ENCODE measurements at regions not wholly inside any gene's neighbourhood (a gene's known extent, or its start where the extent isn't known, plus 50 kb on each side); places are given as distances from the start of the nearest gene placed in this dataset.

DNA sequence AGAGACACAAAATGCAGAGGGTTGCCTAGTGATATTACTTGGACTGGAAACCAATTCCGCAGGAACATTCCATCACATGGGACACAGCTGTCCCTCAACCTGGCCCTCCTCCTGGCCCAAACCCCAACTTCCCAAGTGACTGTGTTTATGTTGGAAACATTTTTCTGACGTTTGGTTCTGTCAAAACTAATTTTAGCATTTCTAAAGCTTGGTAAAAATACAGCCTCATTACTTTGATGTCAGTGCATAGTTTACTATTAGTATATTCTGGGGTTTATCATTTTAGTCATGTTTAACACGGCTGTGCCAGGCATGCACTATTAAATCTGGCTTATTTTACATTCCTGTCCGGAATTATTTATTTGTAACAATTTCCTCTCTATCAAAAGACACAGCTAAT, 69.9 kb downstream of the GLI2 start:
- Histone ChIP-seq H3K9ac (ENCODE audit: low read length) (no peak overlapping the region), H3K79me2 (ENCODE audit: insufficient read depth, low read length) (no peaks in the 10 kb centered on the region), H4K20me1 (ENCODE audit: insufficient read depth) (no peaks in the 10 kb centered on the region), H3K4me2 (ENCODE audit: low read length) (no peak overlapping the region), H2AFZ (ENCODE audit: low read depth, low read length, poor library complexity, severe bottlenecking) (no peak overlapping the region), H3K4me3 (replicated peaks in 1 of 2; ENCODE audit: low read depth in 1 of 2, low read length in 2 of 2) (no peak overlapping the region), H3K9me3 (ENCODE audit: control insufficient read depth in 1 of 2, insufficient read depth in 1 of 2, low read depth in 1 of 2, low read length in 2 of 2) (no peaks in the 10 kb centered on the region), H3K9me2 (ENCODE audit: insufficient read depth) (no peaks in the 10 kb centered on the region), H3K27me3 (ENCODE audit: insufficient read depth, low read length) (no peaks in the 10 kb centered on the region), H3K27ac (ENCODE audit: low read depth, low read length) (no peak overlapping the region), H3K36me3 (ENCODE audit: control insufficient read depth in 1 of 2, insufficient read depth in 2 of 2, low read length in 2 of 2) (no peaks in the 10 kb centered on the region), H3K4me1 (ENCODE audit: control insufficient read depth in 1 of 2, insufficient read depth in 2 of 2, low read length in 2 of 2) (peaks cover 0 to 6% of the 10 kb centered on the region in 2 experiments; a peak in 1 of 4 replicates)
- intact Hi-C loops (cut with micrococcal nuclease) = no loop called here
- CTCF ChIA-PET = no interaction called here
- POLR2A ChIA-PET = no interaction called here
- TF ChIP-seq, protein P1, sequence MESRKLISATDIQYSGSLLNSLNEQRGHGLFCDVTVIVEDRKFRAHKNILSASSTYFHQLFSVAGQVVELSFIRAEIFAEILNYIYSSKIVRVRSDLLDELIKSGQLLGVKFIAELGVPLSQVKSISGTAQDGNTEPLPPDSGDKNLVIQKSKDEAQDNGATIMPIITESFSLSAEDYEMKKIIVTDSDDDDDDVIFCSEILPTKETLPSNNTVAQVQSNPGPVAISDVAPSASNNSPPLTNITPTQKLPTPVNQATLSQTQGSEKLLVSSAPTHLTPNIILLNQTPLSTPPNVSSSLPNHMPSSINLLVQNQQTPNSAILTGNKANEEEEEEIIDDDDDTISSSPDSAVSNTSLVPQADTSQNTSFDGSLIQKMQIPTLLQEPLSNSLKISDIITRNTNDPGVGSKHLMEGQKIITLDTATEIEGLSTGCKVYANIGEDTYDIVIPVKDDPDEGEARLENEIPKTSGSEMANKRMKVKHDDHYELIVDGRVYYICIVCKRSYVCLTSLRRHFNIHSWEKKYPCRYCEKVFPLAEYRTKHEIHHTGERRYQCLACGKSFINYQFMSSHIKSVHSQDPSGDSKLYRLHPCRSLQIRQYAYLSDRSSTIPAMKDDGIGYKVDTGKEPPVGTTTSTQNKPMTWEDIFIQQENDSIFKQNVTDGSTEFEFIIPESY (IDR thresholded peaks at IDR 0.05; ENCODE audit: extremely low read depth, insufficient replicate concordance, low read length) = no peak
- TF ChIP-seq ZNF274 (IDR thresholded peaks at IDR 0.05; ENCODE audit: low read depth, low read length) (no peak), MAX (IDR thresholded peaks at IDR 0.05) (no peak), FOSL1 (IDR thresholded peaks at IDR 0.05; ENCODE audit: low read depth) (no peak), EGR1 (IDR thresholded peaks at IDR 0.05; ENCODE audit: low read depth) (no peak), JUND (IDR thresholded peaks at IDR 0.05) (no peak), CTCF (IDR thresholded peaks at IDR 0.05 in 2 of 3, conservative IDR thresholded peaks at IDR 0.05 in 1 of 3; ENCODE audit: borderline replicate concordance in 1 of 3, insufficient read depth in 1 of 3, low read depth in 2 of 3, low read length in 2 of 3) (no peak), YY1 (IDR thresholded peaks at IDR 0.05; ENCODE audit: extremely low read depth, insufficient replicate concordance, low read depth, low read length) (no peak), RAD21 (IDR thresholded peaks at IDR 0.05; ENCODE audit: low read depth) (no peak), ATF3 (IDR thresholded peaks at IDR 0.05) (no peak), ZFX (IDR thresholded peaks at IDR 0.05) (no peak), TCF7L2 (IDR thresholded peaks at IDR 0.05; ENCODE audit: borderline replicate concordance, extremely low read depth, insufficient read depth, insufficient read length) (no peak), ELF1 (IDR thresholded peaks at IDR 0.05; ENCODE audit: borderline replicate concordance, low read depth) (no peak), EZH2 (IDR thresholded peaks at IDR 0.05) (no peak), CEBPB (IDR thresholded peaks at IDR 0.05; ENCODE audit: low read depth) (no peak)
- TF ChIP-seq, protein P2, sequence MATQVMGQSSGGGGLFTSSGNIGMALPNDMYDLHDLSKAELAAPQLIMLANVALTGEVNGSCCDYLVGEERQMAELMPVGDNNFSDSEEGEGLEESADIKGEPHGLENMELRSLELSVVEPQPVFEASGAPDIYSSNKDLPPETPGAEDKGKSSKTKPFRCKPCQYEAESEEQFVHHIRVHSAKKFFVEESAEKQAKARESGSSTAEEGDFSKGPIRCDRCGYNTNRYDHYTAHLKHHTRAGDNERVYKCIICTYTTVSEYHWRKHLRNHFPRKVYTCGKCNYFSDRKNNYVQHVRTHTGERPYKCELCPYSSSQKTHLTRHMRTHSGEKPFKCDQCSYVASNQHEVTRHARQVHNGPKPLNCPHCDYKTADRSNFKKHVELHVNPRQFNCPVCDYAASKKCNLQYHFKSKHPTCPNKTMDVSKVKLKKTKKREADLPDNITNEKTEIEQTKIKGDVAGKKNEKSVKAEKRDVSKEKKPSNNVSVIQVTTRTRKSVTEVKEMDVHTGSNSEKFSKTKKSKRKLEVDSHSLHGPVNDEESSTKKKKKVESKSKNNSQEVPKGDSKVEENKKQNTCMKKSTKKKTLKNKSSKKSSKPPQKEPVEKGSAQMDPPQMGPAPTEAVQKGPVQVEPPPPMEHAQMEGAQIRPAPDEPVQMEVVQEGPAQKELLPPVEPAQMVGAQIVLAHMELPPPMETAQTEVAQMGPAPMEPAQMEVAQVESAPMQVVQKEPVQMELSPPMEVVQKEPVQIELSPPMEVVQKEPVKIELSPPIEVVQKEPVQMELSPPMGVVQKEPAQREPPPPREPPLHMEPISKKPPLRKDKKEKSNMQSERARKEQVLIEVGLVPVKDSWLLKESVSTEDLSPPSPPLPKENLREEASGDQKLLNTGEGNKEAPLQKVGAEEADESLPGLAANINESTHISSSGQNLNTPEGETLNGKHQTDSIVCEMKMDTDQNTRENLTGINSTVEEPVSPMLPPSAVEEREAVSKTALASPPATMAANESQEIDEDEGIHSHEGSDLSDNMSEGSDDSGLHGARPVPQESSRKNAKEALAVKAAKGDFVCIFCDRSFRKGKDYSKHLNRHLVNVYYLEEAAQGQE (IDR thresholded peaks at IDR 0.05; ENCODE audit: low read depth) = no peak
- DNase-seq (ENCODE audit: low read depth, low spot score) = no peak
- ATAC-seq = no peak
- RAD21 ChIA-PET (ENCODE audit: low non-redundant PET in 1 of 2, low total read pairs in 2 of 2, uncharacterized antibody in 2 of 2, unreplicated experiment in 2 of 2) = no interaction called here
- no TSS peak for BruUV-seq (replicated peaks)
